MM.1S (cell line): ENCODE measurements at regions not wholly inside any gene's neighbourhood (a gene's known extent, or its start where the extent isn't known, plus 50 kb on each side); places are given as distances from the start of the nearest gene placed in this dataset.
"Not testable (repeated sequence)": the region's sequence is repeated elsewhere in the genome, so short reads cannot be mapped to it uniquely, and the experiment has no call there.

ENCODE experiments used
- DNase-seq: peaks from one replicate; pipeline ENCODE4 v3.0.0-alpha.2; 2015
- H2AFZ ChIP-seq: fragments of 300-600 bp; sonication (generic); 2 replicates; pipeline ENCODE4 v1.6.0; 2016; ENCODE audit warnings: antibody characterized with exemption, low read length
- H3F3A ChIP-seq: fragments of 300-600 bp; sonication (generic); 2 replicates; pipeline ENCODE4 v1.6.1; 2016; ENCODE audit warnings: mild to moderate bottlenecking, antibody characterized with exemption, low read length, moderate library complexity, mixed read lengths; ENCODE audit not compliant: insufficient read depth
- H3K27ac ChIP-seq: fragments of 300-600 bp; sonication (generic); 2 replicates; pipeline ENCODE4 v1.5.1; 2016; ENCODE audit warnings: mild to moderate bottlenecking, low read length
- H3K27me3 ChIP-seq: fragments of 300-600 bp; sonication (generic); replicated peaks from 2 replicates; pipeline ENCODE4 v1.6.0; 2016; ENCODE audit warnings: low read length; ENCODE audit not compliant: insufficient read depth
- H3K36me3 ChIP-seq: fragments of 300-600 bp; sonication (generic); replicated peaks from 2 replicates; pipeline ENCODE4 v1.6.1; 2016; ENCODE audit warnings: mild to moderate bottlenecking, low read length, mixed read lengths; ENCODE audit not compliant: insufficient read depth
- H3K4me1 ChIP-seq: fragments of 300-600 bp; sonication (generic); 2 replicates; pipeline ENCODE4 v1.6.1; 2016; ENCODE audit warnings: low read length, mixed read lengths
- H3K4me2 ChIP-seq: fragments of 300-600 bp; sonication (generic); 2 replicates; pipeline ENCODE4 v1.6.0; 2016; ENCODE audit warnings: low read depth, low read length
- H3K4me3 ChIP-seq: fragments of 300-600 bp; sonication (generic); 2 replicates; pipeline ENCODE4 v1.5.1; 2016; ENCODE audit warnings: low read length, mixed read lengths
- H3K79me2 ChIP-seq: fragments of 300-600 bp; sonication (generic); 2 replicates; pipeline ENCODE4 v1.6.1; 2016; ENCODE audit warnings: mixed run types, low read length, mixed read lengths
- H3K9ac ChIP-seq: fragments of 300-600 bp; sonication (generic); 2 replicates; pipeline ENCODE4 v1.6.1; 2016; ENCODE audit warnings: low read length, mixed read lengths
- H3K9me2 ChIP-seq: fragments of 300-600 bp; sonication (generic); replicated peaks from 2 replicates; pipeline ENCODE4 v1.6.1; 2016; ENCODE audit warnings: mild to moderate bottlenecking, low read length, mixed read lengths; ENCODE audit not compliant: insufficient read depth
- H3K9me3 ChIP-seq: fragments of 300-600 bp; sonication (generic); replicated peaks from 2 replicates; pipeline ENCODE4 v1.6.1; 2016; ENCODE audit warnings: mild to moderate bottlenecking, low read length, mixed read lengths; ENCODE audit not compliant: insufficient read depth
- H4K20me1 ChIP-seq: fragments of 300-600 bp; sonication (generic); 2 replicates; pipeline ENCODE4 v1.6.1; 2016; ENCODE audit warnings: mild to moderate bottlenecking, low read length, moderate library complexity, mixed read lengths; ENCODE audit not compliant: insufficient read depth
- CTCF ChIP-seq: fragments of 300-600 bp; sonication (generic); IDR thresholded peaks from 2 replicates; pipeline ENCODE4 v1.5.1; 2016; ENCODE audit warnings: antibody characterized with exemption, low read length, mixed read lengths
- EZH2 ChIP-seq: fragments of 300-600 bp; sonication (generic); optimal IDR thresholded peaks from 2 replicates; pipeline ENCODE3; 2017; ENCODE audit warnings: low read depth, mild to moderate bottlenecking, antibody characterized with exemption, low read length, mixed read lengths
- EZH2phosphoT487 ChIP-seq: fragments of 300-600 bp; sonication (generic); IDR thresholded peaks from 2 replicates; pipeline ENCODE4 v1.6.1; 2018; ENCODE audit warnings: antibody characterized with exemption, low read length

- no peaks in the 10 kb centered on the region for H3K79me2 ChIP-seq
- H3K4me3 ChIP-seq = no peak overlapping the region
- no peaks in the 10 kb centered on the region for H3K27me3 ChIP-seq
- H3K9me3 ChIP-seq = no peaks in the 10 kb centered on the region
- no peaks in the 10 kb centered on the region for H4K20me1 ChIP-seq
- H2AFZ ChIP-seq = no peak overlapping the region
- TF ChIP-seq EZH2 = no peak
- no peak for TF ChIP-seq CTCF
- no peak for TF ChIP-seq EZH2phosphoT487
- no peaks in the 10 kb centered on the region for H3K4me1 ChIP-seq
- H3K9me2 ChIP-seq = no peaks in the 10 kb centered on the region
- no peak overlapping the region for H3K4me2 ChIP-seq
- H3K36me3 ChIP-seq = no peaks in the 10 kb centered on the region
- H3F3A ChIP-seq = no peaks in the 10 kb centered on the region
- H3K9ac ChIP-seq = no peak overlapping the region
- no peak for DNase-seq
- no peak overlapping the region for H3K27ac ChIP-seq
Measured at GRCh38 chr4:137905930-137906329, 336.2 kb downstream of the SLC7A11 start.

- H2AFZ ChIP-seq = no peak overlapping the region
- no peak overlapping the region for H3K27ac ChIP-seq
- no peaks in the 10 kb centered on the region for H3K27me3 ChIP-seq
- no peaks in the 10 kb centered on the region for H3K79me2 ChIP-seq
- no peaks in the 10 kb centered on the region for H3F3A ChIP-seq
- H4K20me1 ChIP-seq = no peaks in the 10 kb centered on the region
- H3K4me3 ChIP-seq = no peak overlapping the region
- TF ChIP-seq EZH2 (no peak), CTCF (no peak), EZH2phosphoT487 (no peak)
- H3K9me3 ChIP-seq = no peaks in the 10 kb centered on the region
- DNase-seq = no peak
- no peaks in the 10 kb centered on the region for H3K36me3 ChIP-seq
- no peak overlapping the region for H3K9ac ChIP-seq
- no peaks in the 10 kb centered on the region for H3K9me2 ChIP-seq
- no peak overlapping the region for H3K4me2 ChIP-seq
- no peaks in the 10 kb centered on the region for H3K4me1 ChIP-seq
Measured at GRCh38 chr4:137901114-137901513, 341.0 kb downstream of the SLC7A11 start.

- no peaks in the 10 kb centered on the region for H3K79me2 ChIP-seq
- no peak overlapping the region for H3K4me2 ChIP-seq
- no peaks in the 10 kb centered on the region for H3K27me3 ChIP-seq
- no peak overlapping the region for H3K27ac ChIP-seq
- H3K4me3 ChIP-seq = no peak overlapping the region
- no peaks in the 10 kb centered on the region for H3K9me2 ChIP-seq
- no peaks in the 10 kb centered on the region for H4K20me1 ChIP-seq
- H3K9ac ChIP-seq = no peak overlapping the region
- no peaks in the 10 kb centered on the region for H3K9me3 ChIP-seq
- TF ChIP-seq EZH2 = no peak
- no peak for TF ChIP-seq CTCF
- TF ChIP-seq EZH2phosphoT487 = no peak
- no peak overlapping the region for H2AFZ ChIP-seq
- no peaks in the 10 kb centered on the region for H3K4me1 ChIP-seq
- H3K36me3 ChIP-seq = no peaks in the 10 kb centered on the region
- no peaks in the 10 kb centered on the region for H3F3A ChIP-seq
- no peak for DNase-seq
Measured at GRCh38 chr4:137896221-137896737, 345.9 kb downstream of the SLC7A11 start.

GRCh38 chr4:137895515-137895914, 346.6 kb downstream of the SLC7A11 start:
- H3K9me3 ChIP-seq, H4K20me1 ChIP-seq, DNase-seq, H3K79me2 ChIP-seq, H3F3A ChIP-seq, H3K4me3 ChIP-seq, H3K27me3 ChIP-seq, H3K4me1 ChIP-seq, H3K9ac ChIP-seq, H2AFZ ChIP-seq, H3K27ac ChIP-seq, H3K4me2 ChIP-seq, H3K9me2 ChIP-seq, H3K36me3 ChIP-seq: not testable (repeated sequence)
